ENCODE measurements at regions not wholly inside any gene's neighbourhood (a gene's known extent, or its start where the extent isn't known, plus 50 kb on each side); places are given as distances from the start of the nearest gene placed in this dataset.
"Not testable (repeated sequence)": the region's sequence is repeated elsewhere in the genome, so short reads cannot be mapped to it uniquely, and the experiment has no call there.

DNA sequence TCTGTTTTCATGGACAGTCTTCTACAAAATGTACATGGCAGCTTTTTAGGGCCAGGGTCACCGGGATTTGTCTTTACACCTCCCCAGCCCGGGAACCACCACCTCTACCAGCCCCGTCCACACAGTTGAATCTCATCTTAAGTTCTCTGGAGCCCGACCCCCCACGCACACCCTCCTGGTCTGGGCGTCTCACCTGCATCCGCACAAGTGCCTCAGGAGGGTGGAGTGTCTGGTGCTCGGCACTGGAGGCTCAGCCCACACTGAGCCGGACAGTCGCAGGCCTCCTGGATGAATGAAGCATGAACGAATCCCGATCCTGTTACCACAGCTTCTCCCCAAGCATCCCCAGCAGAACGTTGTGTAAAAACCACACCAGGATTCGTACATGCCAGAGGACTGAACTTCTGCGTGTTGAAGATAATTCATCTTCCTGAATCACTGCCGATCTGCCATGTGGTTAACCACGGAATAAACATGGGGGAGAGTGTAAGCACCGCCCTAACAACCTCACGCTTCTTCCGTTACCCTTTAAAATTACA lies 162.0 kb downstream of the RTP5 start:
- DNase-seq = peak; percentile 77

DNA sequence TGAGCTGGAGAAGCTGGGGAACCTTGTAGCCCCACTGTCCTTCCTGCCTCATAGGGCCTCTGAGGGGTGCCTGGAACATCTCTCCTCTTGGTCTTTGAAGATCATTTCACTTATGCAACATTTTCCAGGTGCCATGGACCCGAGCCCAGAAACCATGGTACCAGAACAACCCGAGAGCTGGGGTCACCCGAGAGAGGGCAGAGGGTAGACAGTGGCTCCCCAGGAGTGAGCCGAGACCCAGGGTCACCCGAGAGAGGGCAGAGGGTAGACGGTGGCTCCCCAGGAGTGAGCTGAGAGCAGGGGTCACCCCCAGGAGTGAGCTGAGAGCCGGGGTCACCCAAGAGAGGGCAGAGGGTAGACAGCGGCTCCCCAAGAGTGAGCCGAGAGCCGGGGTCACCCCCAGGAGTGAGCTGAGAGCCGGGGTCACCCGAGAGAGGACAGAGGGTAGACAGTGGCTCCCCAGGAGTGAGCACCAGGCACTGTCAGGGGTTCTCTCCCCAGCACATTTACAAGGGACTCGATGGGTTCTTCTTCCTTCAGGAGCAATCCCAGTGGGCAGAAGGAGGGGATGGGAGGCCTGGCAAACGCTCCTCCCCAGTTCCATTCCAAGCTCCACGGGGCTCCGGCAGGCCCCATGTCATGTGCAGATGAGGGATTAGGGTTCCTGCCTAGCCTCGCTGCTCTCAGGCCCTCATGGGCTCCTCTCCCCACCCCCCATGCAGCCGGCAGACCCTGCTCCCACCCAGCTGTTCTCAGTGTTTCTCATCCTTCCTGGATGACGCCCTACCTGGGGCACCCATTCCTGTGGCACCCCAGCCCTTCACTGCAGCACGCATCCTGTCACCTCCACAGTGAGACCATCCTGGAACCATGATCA lies 163.5 kb downstream of the RTP5 start:
- DNase-seq = no peak

DNA sequence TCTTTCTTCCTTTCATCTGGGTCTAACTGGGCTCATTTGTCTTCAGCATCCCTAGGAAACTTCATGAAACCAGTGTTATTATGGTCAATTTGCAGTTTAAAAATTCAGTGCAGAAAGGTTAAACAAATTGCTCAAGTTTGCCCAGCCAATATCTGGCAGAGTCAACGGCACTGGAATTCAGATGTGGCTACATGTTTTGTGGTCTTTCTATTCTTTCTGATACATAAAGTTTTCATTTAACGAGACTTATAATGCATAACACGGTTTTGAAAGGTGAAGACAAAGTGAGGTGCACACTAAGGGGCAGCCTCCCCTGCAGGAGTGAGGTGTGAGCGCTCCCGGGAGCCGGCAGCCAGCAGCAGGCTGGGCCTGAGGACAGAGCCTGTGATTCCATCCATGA lies 164.6 kb downstream of the RTP5 start:
- no peak for DNase-seq

DNA sequence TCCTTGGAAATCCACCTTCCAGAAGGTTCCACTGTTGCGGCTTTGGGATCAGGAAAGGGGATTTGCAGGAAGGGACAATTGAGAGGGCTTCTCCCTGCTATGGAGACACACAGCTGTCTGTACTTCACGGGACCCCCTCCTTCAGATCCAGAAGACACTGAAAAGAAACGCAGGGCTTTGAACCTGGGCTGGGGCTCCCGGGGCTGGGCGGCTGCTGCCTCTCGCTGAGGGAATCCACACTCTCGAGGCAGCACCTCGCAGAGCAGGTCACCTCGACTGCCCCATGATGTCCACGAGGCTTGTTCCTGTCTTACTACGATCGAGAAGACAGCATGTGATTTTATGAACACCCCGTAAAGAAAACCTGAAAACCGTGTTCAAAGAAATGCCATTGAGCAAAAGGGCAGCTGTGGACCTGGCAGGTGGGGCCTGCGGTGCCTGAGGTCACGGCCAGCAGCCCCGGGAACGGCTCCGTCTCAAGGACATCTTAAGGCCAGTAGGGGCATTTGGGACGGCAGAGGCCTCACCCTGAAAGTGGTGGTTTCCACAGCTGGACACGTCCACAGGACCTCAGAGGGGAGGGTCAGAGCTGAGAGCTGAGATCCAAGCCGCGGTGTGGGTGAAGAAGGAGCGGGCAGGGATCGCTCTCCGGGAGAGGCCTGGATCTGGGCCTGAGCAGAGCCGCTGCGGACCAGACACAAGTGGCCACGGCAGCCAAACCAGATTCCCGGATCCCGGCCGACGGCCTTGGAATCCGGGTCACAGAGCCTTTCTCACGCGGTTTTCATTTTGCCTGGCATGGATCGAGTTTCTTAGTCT lies 165.7 kb downstream of the RTP5 start:
- DNase-seq = no peak

DNA sequence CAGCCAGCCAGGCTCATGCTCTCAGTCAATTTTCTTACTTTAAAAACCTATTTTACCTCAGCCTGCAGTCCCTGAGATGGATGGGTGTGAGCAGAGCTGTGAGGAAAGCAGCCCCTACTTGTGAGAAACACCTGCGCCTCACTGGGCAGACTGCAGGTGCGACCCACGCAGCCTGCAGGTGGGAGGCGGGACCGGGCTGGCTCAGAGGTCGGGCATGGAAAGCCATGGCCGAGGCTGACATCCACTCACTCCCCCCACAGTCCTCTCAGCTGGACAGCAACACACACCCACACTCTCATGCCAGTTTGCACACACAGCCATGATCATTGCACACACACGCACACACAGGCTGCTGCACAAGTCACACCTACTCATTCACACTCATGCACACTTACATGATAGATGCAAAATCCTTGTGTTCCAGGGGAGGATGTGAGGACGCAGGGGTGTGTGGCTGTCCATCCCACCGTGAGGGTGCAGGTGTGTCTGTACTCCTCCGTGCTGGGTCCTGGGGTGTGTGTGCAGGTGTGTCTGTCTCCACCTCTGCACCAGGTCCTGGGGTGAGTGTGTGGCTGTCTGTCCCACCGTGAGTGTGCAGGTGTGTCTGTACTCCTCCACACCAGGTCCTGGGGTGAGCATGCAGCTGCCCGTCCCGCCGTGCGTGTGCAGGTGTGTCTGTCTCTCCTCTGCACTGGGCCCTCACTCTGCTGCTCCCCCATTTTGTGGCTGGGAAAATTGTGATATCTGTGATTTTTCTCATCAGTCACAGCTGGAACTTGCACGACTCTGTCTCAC lies 166.5 kb downstream of the RTP5 start:
- DNase-seq = no peak

DNA sequence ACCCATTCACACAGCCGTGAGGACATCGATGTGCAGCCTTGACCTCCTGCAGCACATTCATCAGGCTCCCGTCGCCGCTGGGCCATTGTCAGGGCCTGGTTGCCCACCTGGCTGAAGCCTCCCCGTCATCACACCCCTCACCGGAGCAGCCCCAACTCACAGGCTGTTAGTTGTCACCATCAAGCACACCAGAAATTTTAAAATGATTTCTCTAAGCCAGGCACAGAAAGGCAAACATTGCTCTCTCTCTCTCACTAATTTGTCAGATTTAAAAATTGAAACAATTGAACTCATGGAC lies 167.1 kb downstream of the RTP5 start:
- no peak for DNase-seq

DNA sequence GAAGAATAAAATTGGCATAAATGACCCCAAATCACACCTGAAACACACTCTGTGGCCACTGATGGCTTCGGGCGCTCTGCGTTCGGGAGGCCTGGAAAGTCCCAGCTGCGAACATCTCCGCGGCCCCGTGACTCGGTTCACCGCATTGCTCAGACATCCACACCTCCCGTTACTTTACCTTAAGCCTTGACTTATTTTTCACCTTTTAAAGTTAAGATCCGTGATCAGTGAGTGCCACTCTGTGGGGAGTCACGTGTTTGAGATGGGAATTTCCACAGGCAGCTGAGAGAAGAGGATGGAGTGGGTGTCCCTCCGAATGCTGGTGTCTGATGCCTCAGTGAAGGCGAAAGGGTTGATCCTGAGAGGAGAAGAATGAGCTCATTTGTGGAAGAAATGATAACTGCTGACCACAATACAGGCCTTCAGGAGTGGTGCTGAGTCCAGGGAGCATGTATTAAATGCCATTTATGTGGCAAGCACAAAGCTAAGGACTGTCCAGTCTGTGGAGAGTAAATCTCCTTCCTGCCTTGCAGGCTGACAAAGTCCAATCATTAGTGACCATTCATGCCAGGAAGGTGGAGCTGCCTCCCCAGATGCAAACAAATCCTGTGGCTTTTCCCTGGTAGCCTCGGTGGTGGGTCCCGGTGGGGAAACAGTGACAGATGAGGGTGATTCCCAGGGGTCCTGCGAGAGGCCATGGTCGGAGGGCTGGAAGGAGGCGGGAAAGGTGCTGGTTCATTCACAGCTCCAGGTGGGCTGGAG lies 168.8 kb downstream of the RTP5 start:
- no peak for DNase-seq

DNA sequence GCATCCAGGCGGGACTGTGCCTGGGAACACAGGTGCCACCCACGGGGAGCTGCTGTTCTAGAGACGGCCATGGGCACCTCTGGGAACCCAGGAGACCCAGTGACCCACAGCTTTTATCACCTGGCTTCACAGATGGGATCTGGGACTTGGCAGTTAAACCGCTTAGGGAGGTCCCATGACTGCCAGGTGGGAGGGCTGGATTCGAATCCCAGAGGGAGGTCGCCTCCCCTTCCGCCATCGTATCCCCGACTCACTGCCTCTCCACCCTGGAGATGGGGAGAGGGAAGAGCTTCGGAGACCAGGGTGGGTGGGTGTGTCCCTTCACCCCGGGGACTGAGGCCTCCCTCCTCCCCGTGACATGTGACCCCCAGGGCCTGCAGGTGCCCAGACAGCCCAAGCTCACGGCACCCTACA lies 169.4 kb downstream of the RTP5 start:
- DNase-seq = no peak

DNA sequence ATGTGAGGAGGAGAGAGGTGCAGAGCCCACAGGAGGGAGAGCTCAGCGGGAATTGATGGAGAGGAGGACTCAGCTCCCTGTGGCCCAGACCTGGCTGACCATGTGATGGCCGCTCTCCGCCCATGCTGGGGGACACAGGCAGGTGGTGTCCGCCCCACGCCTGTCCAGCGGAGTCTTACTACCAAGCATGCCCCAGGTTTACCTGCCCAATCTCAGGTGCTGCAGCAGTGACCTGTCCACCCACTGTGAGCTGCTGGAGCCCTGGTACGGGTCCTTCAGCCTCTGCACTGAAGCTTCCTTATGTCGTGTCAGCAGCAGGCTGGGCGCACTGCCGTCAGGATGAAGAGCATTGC lies 170.8 kb downstream of the RTP5 start:
- DNase-seq = no peak

DNA sequence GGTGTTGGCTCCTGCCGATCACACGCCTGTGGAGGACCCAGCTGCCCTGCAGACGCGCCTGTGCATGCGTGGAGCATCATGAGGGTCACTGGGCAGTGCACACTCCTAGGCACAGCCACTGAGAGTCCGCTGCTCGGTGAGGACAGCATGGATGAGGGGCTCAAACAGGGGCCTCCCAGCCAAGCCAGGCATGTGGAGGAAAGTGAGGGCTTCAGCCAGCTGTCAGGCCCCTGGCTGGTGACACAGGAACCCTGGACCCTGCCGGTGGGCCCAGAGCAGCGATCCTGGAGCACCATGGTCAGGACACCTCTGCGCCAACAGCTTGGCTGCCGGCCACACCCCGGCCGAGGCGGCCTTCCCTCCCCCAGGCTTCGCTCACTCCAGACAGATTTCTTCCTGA lies 171.2 kb downstream of the RTP5 start:
- DNase-seq = no peak

DNA sequence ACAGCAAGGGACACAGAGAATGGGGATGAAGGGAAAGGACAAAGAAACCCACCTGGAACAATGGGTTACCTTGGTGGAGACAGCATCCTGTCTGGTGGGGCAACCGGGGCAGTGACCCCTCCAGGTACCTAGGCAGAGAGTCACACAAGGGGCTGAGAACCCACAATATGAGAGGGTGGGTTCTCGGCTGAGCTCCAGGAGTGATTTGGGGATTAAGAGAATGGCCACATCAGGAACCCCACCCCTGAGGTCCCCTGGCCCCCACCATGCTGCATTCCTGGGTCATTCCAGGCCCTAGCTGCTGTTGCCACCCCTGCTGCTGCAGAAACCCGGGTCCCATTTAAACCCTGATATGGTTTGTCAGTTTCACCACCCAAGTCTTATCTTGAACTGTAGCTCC lies 172.3 kb downstream of the RTP5 start:
- no peak for DNase-seq

DNA sequence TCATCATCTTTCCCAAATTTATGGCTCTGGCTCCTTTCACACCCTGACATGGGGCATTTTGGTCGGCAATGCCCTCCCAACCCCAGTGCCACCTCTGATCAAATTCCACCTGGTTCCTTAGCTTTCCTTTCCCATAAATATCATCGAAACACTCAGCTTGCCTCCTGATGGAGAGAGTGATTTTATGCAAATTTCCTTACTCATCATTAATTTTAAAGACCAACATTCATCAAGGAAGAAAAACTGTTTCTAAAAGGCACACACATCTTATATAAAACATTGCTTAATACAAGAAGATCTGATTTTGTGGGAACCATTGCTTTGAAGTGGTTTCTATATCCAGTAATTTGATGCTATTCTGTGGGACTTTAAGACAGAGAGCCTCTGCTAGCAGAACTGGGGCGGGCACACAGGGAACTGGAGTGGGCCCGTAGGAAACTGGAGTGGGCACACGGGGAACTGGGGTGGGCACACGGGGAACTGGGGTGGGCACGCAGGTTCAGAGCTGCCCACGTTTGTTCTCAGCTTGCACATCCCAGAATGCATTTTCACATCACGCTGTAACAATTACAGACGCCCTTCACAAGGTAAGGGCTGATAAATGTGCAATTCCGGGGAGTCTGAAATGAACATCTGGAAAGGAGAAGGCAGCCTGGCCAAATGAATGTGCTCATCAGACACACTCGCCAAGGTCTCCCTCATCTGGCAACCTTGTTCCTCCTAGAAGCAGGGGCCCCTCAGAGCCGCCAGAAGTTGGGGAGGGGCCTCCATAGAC lies 174.2 kb downstream of the RTP5 start:
- no peak for DNase-seq

DNA sequence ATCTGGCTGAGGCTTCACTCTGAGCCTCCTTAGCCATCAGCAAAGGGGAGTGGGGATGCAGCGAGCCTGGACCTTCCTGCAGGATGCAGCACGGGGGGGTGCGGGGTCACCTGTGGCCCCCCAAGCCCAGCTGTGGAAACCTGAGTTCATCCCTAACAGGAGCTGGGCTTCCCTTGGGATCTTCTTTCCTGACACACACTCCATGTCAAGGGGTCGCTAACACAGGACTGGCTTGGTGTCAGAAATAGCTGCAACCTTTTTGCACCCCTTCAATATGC lies 174.7 kb downstream of the RTP5 start:
- DNase-seq = no peak

DNA sequence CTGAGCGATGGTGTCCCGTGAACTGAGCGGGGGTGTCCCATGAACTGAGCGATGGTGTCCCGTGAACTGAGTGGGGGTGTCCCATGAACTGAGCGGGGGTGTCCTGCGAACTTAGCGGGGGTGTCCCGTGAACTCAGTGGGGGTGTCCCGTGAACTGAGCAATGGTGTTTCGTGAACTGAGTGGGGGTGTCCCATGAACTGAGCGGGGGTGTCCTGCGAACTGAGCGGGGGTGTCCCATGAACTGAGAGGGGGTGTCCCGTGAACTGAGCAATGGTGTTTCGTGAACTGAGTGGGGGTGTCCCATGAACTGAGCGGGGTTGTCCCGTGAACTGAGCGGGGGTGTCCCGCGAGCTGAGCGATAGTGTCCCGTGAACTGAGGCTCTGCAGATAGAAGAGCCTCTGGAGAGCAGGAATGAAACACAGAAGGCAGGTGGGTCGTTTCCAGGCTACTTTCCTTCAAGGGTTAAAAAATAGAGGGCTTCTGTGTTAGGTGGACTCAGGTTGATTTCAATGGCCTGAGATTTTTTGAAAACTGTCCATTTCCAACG lies 176.1 kb downstream of the RTP5 start:
- not testable (repeated sequence) for DNase-seq

DNA sequence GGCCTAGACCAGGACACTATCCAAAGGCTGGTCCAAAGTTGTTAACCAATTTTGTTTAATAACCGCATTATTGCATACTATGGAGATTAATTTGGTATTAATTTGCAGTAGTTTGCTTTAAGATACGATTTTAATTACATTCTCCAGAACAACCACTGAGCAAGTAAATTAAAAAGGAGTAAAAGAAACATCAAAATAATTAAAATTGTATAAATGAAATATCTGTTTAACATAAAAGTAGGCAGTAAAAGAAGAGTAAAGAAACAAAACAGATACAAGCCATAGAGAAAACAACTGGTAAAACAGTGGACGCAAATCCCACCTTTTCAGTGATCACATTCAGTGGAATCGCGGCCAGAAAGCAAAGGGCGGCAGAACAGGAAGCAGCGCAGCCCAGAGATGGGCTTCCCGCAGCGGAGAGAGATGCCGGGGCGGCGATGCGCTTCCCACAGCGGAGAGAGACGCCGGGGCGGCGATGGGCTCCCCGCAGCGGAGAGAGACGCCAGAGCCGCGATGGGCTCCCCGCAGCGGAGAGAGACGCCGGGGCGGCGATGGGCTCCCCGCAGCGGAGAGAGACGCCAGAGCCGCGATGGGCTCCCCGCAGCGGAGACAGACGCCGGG lies 176.8 kb downstream of the RTP5 start:
- DNase-seq = no peak

DNA sequence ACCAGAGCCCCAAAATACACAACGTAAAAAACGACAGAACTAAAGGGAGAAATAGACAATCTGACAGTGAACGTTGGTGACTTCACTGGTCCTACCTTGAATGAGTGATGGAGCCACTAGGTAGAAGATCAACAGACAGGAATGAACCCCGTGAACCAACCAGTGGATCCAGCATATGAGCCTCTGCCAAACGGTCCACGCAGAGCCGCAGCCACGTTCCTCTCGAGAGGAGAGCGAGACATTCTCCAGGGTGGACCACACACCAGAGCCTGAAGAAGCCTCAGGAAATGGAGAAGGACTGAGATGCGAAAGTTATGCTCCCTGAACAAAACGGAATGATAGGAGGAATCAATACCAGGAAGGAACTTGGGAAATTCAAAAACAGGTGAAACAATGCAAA lies 178.4 kb downstream of the RTP5 start:
- DNase-seq = no peak

DNA sequence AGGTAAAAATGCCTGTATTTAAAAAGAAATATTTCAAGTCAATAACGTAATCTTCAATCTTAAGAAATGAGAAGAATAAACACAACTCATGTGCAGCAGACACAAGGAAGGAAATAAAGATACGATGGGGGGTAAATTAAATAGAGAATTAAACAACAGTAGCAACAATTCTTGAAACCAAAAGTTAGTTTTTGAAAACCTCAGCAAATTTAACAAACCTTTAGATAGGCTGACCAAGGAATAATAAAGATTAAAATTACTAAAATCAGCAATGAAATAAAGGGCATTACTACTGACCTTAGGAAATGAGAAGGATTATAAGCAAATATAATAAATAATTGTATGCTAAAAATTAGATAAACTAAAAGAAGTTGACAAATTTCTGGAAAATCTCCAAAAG lies 178.9 kb downstream of the RTP5 start:
- no peak for DNase-seq

DNA sequence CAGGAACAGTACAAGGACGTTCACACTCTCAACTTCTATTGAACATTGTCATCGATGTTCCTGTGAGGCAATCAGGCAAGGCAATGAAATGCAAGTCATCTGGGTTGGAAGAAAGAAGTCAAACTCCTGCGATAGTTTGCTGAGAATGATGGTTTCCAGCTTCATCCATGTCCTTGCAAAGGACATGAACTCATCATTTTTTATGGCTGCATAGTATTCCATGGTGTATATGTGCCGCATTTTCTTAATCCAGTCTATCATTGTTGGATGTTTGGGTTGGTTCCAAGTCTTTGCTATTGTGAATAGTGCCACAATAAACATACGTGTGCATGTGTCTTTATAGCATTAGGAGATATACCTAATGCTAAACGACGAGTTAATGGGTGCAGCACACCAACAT lies 180.0 kb downstream of the RTP5 start:
- not testable (repeated sequence) for DNase-seq

DNA sequence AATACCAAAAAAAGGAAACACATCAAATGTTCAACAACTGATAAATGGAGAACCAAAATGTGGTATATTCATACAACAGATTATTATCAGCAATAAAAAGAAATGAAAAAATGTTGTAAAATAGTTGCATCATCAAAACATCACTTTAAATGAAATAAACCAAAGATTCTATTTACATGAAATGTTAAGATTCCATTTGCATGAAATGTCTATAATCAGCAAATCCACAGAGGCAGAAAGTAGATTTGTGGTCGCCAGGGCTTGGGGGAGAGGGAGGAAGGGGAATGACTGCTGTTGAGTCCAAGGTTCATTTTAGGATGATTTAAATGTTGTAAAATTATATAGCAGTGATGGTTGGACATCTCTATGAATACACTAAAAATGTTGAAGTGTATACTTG lies 181.9 kb downstream of the RTP5 start:
- DNase-seq = no peak

DNA sequence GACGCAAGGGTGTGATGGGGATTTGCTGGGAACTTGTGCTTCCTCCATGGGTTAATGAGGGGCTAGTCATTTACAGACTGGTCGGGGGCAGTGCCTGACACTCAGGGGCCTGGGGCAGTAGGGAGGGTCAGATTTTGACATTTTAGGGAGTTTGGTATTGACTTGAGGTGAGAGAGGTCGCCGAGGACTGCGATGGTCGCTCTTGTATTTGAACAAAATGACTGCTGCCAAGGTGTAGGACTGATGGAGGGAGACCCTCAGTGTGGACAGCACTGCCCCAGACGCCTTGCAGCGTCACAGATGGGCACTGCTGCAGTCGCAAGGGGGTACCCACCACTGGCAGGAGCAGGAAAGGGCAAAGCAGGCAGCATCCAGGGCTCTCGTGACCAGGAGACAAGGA lies 182.9 kb downstream of the RTP5 start:
- no peak for DNase-seq

DNA sequence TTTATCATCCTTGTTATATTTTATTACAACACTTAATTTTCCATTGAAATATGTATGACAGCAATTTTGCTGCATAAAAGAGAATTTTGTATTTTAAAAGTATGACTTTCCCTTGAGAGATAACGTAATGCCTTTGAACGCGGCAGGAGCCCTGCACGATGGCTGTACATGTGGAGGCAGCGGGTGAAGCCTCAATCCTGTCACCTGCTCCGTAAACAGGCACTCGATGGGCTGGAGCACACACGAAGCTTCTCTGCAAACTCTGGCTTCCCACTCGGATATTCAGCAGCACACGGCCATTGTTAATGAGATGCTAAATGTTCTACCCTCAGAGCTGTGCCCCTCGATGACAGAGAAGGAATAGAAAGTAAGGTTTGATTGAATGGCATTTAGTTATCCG lies 184.4 kb downstream of the RTP5 start:
- DNase-seq = no peak

All from CD4-positive, alpha-beta T cell treated with Interleukin-4 for 4 hours (primary cell).